ENCODE measurements at regions not wholly inside any gene's neighbourhood (a gene's known extent, or its start where the extent isn't known, plus 50 kb on each side); places are given as distances from the start of the nearest gene placed in this dataset.

GRCh38 chr11:115077740-115078139 is 399.4 kb downstream of the NXPE2 start:
- Histone ChIP-seq H3K9ac (ENCODE audit: low read depth in 1 of 2, low read length in 2 of 2) (no peak overlapping the region), H3K4me3 (ENCODE audit: low read depth in 1 of 3, low read length in 3 of 3) (no peak overlapping the region), H3K27me3 (ENCODE audit: control insufficient read depth in 4 of 4, insufficient read depth in 4 of 4, low read length in 3 of 4) (peaks cover 0 to 4% (median under 1%) of the 10 kb centered on the region in 4 donors), H3K27ac (ENCODE audit: low read depth in 1 of 2, low read length in 2 of 2) (no peak overlapping the region), H3K36me3 (ENCODE audit: control insufficient read depth in 4 of 4, insufficient read depth in 3 of 4, low read depth in 1 of 4, low read length in 3 of 4) (no peaks in the 10 kb centered on the region), H3K9me3 (ENCODE audit: control insufficient read depth in 4 of 4, low read length in 3 of 4) (no peaks in the 10 kb centered on the region), H3K4me1 (ENCODE audit: control insufficient read depth in 4 of 4, insufficient read depth in 4 of 4, low read length in 3 of 4) (no peaks in the 10 kb centered on the region)
- DNase-seq (ENCODE audit: low spot score): no peak
- TF ChIP-seq YY1 (IDR thresholded peaks at IDR 0.05) (no peak), RAD21 (IDR thresholded peaks at IDR 0.05) (no peak), ATF3 (IDR thresholded peaks at IDR 0.05) (no peak), CTCF (IDR thresholded peaks at IDR 0.05; ENCODE audit: low read depth, low read length, missing input control) (no peak), SP1 (IDR thresholded peaks at IDR 0.05) (no peak), NR2F2 (IDR thresholded peaks at IDR 0.05) (no peak), MAX (IDR thresholded peaks at IDR 0.05) (no peak), ZBTB33 (IDR thresholded peaks at IDR 0.05) (no peak), RXRA (IDR thresholded peaks at IDR 0.05) (no peak), REST (IDR thresholded peaks at IDR 0.05) (no peak), HNF4A (conservative IDR thresholded peaks at IDR 0.05) (no peak)
- WGBS: 55% methylated on average over 2 of the region's 2 CpGs

GRCh38 chr11:115078461-115079438 is 400.4 kb downstream of the NXPE2 start:
- no peak for TF ChIP-seq NR2F2 (IDR thresholded peaks at IDR 0.05)
- H3K4me3 ChIP-seq (ENCODE audit: low read depth in 1 of 3, low read length in 3 of 3): no peak overlapping the region
- no peaks in the 10 kb centered on the region for H3K9me3 ChIP-seq (ENCODE audit: control insufficient read depth in 4 of 4, low read length in 3 of 4)
- no peaks in the 10 kb centered on the region for H3K36me3 ChIP-seq (ENCODE audit: control insufficient read depth in 4 of 4, insufficient read depth in 3 of 4, low read depth in 1 of 4, low read length in 3 of 4)
- WGBS: 72% methylated on average over 15 of the region's 15 CpGs
- H3K4me1 ChIP-seq (ENCODE audit: control insufficient read depth in 4 of 4, insufficient read depth in 4 of 4, low read length in 3 of 4): no peaks in the 10 kb centered on the region
- no peak overlapping the region for H3K27ac ChIP-seq (ENCODE audit: low read depth in 1 of 2, low read length in 2 of 2)
- H3K27me3 ChIP-seq (ENCODE audit: control insufficient read depth in 4 of 4, insufficient read depth in 4 of 4, low read length in 3 of 4): peaks cover 0 to 8% (median under 1%) of the 10 kb centered on the region in 4 donors
- DNase-seq (ENCODE audit: low spot score): no peak
- H3K9ac ChIP-seq (ENCODE audit: low read depth in 1 of 2, low read length in 2 of 2): no peak overlapping the region
